H9 (cell line): ENCODE measurements at regions not wholly inside any gene's neighbourhood (a gene's known extent, or its start where the extent isn't known, plus 50 kb on each side); places are given as distances from the start of the nearest gene placed in this dataset.

Experiments
- DNase-seq: peaks from one replicate; pipeline ENCODE4 v3.0.0-alpha.2; 2017
- H2AFZ ChIP-seq: one replicate; pipeline ENCODE4 v1.6.1; 2013; ENCODE audit warnings: mild to moderate bottlenecking, low read length, control low read depth, moderate library complexity
- H2AK5ac ChIP-seq: 2 replicates; pipeline ENCODE4 v1.6.1; 2013; ENCODE audit warnings: low read length, control low read depth, mixed read lengths; ENCODE audit not compliant: insufficient read length
- H2BK120ac ChIP-seq: one replicate; pipeline ENCODE4 v1.6.1; 2013; ENCODE audit warnings: low read depth, mild to moderate bottlenecking, low read length, control low read depth, inconsistent platforms; ENCODE audit not compliant: poor library complexity, severe bottlenecking
- H2BK12ac ChIP-seq: 2 replicates; pipeline ENCODE4 v1.6.1; 2013; ENCODE audit warnings: low read length, control low read depth, mixed read lengths, low read depth; ENCODE audit not compliant: insufficient read length
- H2BK15ac ChIP-seq: 2 replicates; pipeline ENCODE4 v1.6.1; 2013; ENCODE audit warnings: low read depth, low read length, control low read depth
- H2BK20ac ChIP-seq: one replicate; pipeline ENCODE4 v1.6.1; 2013; ENCODE audit warnings: low read depth, mild to moderate bottlenecking, low read length, control low read depth, inconsistent platforms; ENCODE audit not compliant: poor library complexity, severe bottlenecking
- H2BK5ac ChIP-seq: 2 replicates; pipeline ENCODE4 v1.6.1; 2013; ENCODE audit warnings: low read length, control low read depth, mixed read lengths; ENCODE audit not compliant: insufficient read length
- H3K14ac ChIP-seq: 2 replicates; pipeline ENCODE4 v1.6.1; 2013; ENCODE audit warnings: low read length, control low read depth; ENCODE audit not compliant: insufficient read depth
- H3K18ac ChIP-seq: 2 replicates; pipeline ENCODE4 v1.6.1; 2013; ENCODE audit warnings: low read depth, mild to moderate bottlenecking, mixed read lengths, low read length, control low read depth; ENCODE audit not compliant: insufficient read length
- H3K23ac ChIP-seq: 2 replicates; pipeline ENCODE4 v1.6.1; 2013; ENCODE audit warnings: low read length, control low read depth, mixed read lengths, low read depth; ENCODE audit not compliant: insufficient read length
- H3K23me2 ChIP-seq: 2 replicates; pipeline ENCODE4 v1.6.1; 2013; ENCODE audit warnings: low read depth, mild to moderate bottlenecking, mixed read lengths, low read length, control low read depth; ENCODE audit not compliant: insufficient read length, poor library complexity, severe bottlenecking
- H3K27ac ChIP-seq: 2 replicates; pipeline ENCODE4 v1.5.1; 2013; ENCODE audit warnings: low read length, control low read depth, mixed read lengths, low read depth; ENCODE audit not compliant: insufficient read length
- H3K27me3 ChIP-seq: 2 replicates; pipeline ENCODE4 v1.6.1; 2013; ENCODE audit warnings: low read length, control low read depth, inconsistent platforms; ENCODE audit not compliant: insufficient read depth
- H3K4ac ChIP-seq: 2 replicates; pipeline ENCODE4 v1.6.1; 2013; ENCODE audit warnings: low read depth, mild to moderate bottlenecking, control low read depth, inconsistent platforms, low read length, moderate library complexity
- H3K4me1 ChIP-seq: 2 replicates; pipeline ENCODE4 v1.6.1; 2013; ENCODE audit warnings: low read length, control low read depth, inconsistent platforms; ENCODE audit not compliant: insufficient read depth
- H3K4me2 ChIP-seq: 2 replicates; pipeline ENCODE4 v1.6.1; 2013; ENCODE audit warnings: low read length, control low read depth, mixed read lengths; ENCODE audit not compliant: insufficient read length, insufficient read depth
- H3K56ac ChIP-seq: 2 replicates; pipeline ENCODE4 v1.6.1; 2013; ENCODE audit warnings: low read depth, mild to moderate bottlenecking, mixed read lengths, low read length, control low read depth; ENCODE audit not compliant: insufficient read length
- H3K79me1 ChIP-seq: 2 replicates; pipeline ENCODE4 v1.6.1; 2013; ENCODE audit warnings: low read depth, mild to moderate bottlenecking, moderate library complexity, low read length, control low read depth, inconsistent platforms; ENCODE audit not compliant: insufficient read depth, poor library complexity, severe bottlenecking
- H3K79me2 ChIP-seq: 2 replicates; pipeline ENCODE4 v1.6.1; 2013; ENCODE audit warnings: low read length, control low read depth, inconsistent platforms; ENCODE audit not compliant: insufficient read depth
- H3K9ac ChIP-seq: 2 replicates; pipeline ENCODE4 v1.6.1; 2013; ENCODE audit warnings: low read length, control low read depth, mixed read lengths; ENCODE audit not compliant: insufficient read length; ENCODE audit errors: extremely low read depth
- H3K9me3 ChIP-seq: one replicate; pipeline ENCODE4 v1.6.1; 2013; ENCODE audit warnings: low read depth, low read length, inconsistent platforms; ENCODE audit not compliant: control insufficient read depth
- H3T11ph ChIP-seq: one replicate; pipeline ENCODE4 v1.6.1; 2013; ENCODE audit warnings: mild to moderate bottlenecking, low read length, control low read depth, inconsistent platforms
- H4K20me1 ChIP-seq: one replicate; pipeline ENCODE4 v1.6.1; 2013; ENCODE audit not compliant: control insufficient read depth, insufficient read length, insufficient read depth
- H4K5ac ChIP-seq: 2 replicates; pipeline ENCODE4 v1.6.1; 2013; ENCODE audit warnings: low read depth, mild to moderate bottlenecking, mixed read lengths, low read length, control low read depth; ENCODE audit not compliant: insufficient read length
- H4K8ac ChIP-seq: replicated peaks from 2 replicates; pipeline ENCODE4 v1.6.1; 2013; ENCODE audit warnings: low read length, control low read depth, mixed read lengths, low read depth; ENCODE audit not compliant: insufficient read length
- H4K91ac ChIP-seq: 2 replicates; pipeline ENCODE4 v1.6.1; 2013; ENCODE audit warnings: low read depth, mild to moderate bottlenecking, moderate library complexity, mixed read lengths, low read length, control low read depth; ENCODE audit not compliant: insufficient read length
- H3K27ac Mint-ChIP-seq, 3 experiments: 2 replicates in 2 of 3; 3 replicates in 1 of 3; pipeline ENCODE4 v1.8.0; 2020 to 2021; ENCODE audit warnings: mixed read lengths in 3 of 3, mild to moderate bottlenecking in 1 of 3, moderate library complexity in 1 of 3
- H3K27me3 Mint-ChIP-seq: 2 replicates; pipeline ENCODE4 v1.8.0; 2021; ENCODE audit warnings: low read depth, mild to moderate bottlenecking, moderate library complexity, mixed read lengths
- H3K36me3 Mint-ChIP-seq, 3 experiments: 2 replicates in 2 of 3; 3 replicates in 1 of 3; pipeline ENCODE4 v1.8.0; 2020 to 2021; ENCODE audit warnings: low read depth in 3 of 3, mixed read lengths in 3 of 3; ENCODE audit not compliant: insufficient read depth in 1 of 3
- H3K4me1 Mint-ChIP-seq, 2 experiments: 2 replicates each; pipeline ENCODE4 v1.8.0; 2020; ENCODE audit warnings: mixed read lengths in 2 of 2
- H3K4me3 Mint-ChIP-seq, 2 experiments: 2 replicates in 1 of 2; 3 replicates in 1 of 2; pipeline ENCODE4 v1.8.0; 2020 to 2021; ENCODE audit warnings: mild to moderate bottlenecking in 2 of 2, mixed read lengths in 2 of 2, moderate library complexity in 1 of 2
- H3K9me3 Mint-ChIP-seq, 2 experiments: 2 replicates in 1 of 2; 3 replicates in 1 of 2; pipeline ENCODE4 v1.8.0; 2020; ENCODE audit warnings: mild to moderate bottlenecking in 2 of 2, mixed read lengths in 2 of 2, moderate library complexity in 1 of 2
- WGBS: extraction: QIAGEN DNeasy Blood & Tissue Kit; methylation state at CpG from one replicate; pipeline ENCODE4 v1.1.7; 2013; ENCODE audit warnings: missing lambda C conversion rate, low lambda C conversion rate, mixed read lengths; ENCODE audit not compliant: insufficient read length; ENCODE audit errors: extremely low coverage; 5-methylcytosine and 5-hydroxymethylcytosine counted together
- TF ChIP-seq, protein P1 (sequence below): fragments of 200-600 bp; sonication (generic); conservative IDR thresholded peaks from 3 replicates; pipeline ENCODE4 v1.8.0; 2021; ENCODE audit warnings: antibody characterized with exemption, mild to moderate bottlenecking

- Histone ChIP-seq H3K4ac (no peak overlapping the region), H3K18ac (no peak overlapping the region), H3K79me2 (no peaks in the 10 kb centered on the region), H2BK5ac (no peak overlapping the region), H3K56ac (no peak overlapping the region), H3K27ac (no peak overlapping the region), H2BK12ac (no peak overlapping the region), H3K9ac (no peak overlapping the region), H2BK15ac (no peak overlapping the region), H3K27me3 (no peaks in the 10 kb centered on the region), H3K14ac (no peak overlapping the region), H4K8ac (no peak overlapping the region), H3K79me1 (no peaks in the 10 kb centered on the region), H2BK120ac (no peak overlapping the region), H2BK20ac (no peak overlapping the region), H4K5ac (no peak overlapping the region), H3K23me2 (no peaks in the 10 kb centered on the region), H3K4me1 (no peaks in the 10 kb centered on the region; the same call in 1 of the 2 replicates), H3T11ph (no peak overlapping the region), H4K91ac (no peak overlapping the region), H3K23ac (no peak overlapping the region), H2AFZ (no peak overlapping the region), H4K20me1 (no peaks in the 10 kb centered on the region), H3K9me3 (no peaks in the 10 kb centered on the region), H3K4me2 (no peak overlapping the region), H2AK5ac (no peak overlapping the region)
- TF ChIP-seq, protein P1, sequence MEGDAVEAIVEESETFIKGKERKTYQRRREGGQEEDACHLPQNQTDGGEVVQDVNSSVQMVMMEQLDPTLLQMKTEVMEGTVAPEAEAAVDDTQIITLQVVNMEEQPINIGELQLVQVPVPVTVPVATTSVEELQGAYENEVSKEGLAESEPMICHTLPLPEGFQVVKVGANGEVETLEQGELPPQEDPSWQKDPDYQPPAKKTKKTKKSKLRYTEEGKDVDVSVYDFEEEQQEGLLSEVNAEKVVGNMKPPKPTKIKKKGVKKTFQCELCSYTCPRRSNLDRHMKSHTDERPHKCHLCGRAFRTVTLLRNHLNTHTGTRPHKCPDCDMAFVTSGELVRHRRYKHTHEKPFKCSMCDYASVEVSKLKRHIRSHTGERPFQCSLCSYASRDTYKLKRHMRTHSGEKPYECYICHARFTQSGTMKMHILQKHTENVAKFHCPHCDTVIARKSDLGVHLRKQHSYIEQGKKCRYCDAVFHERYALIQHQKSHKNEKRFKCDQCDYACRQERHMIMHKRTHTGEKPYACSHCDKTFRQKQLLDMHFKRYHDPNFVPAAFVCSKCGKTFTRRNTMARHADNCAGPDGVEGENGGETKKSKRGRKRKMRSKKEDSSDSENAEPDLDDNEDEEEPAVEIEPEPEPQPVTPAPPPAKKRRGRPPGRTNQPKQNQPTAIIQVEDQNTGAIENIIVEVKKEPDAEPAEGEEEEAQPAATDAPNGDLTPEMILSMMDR, result no peak
- Mint-ChIP-seq H3K27ac (no peak overlapping the region), H3K9me3 (peaks cover 6 to 11% of the 10 kb centered on the region in 2 experiments), H3K4me3 (no peak overlapping the region), H3K4me1 (peaks cover 15 to 23% of the 10 kb centered on the region in 2 experiments), H3K36me3 (peaks cover 0 to 10% (median 5%) of the 10 kb centered on the region in 3 experiments; a peak in 4 of 7 replicates), H3K27me3 (peaks cover 7% of the 10 kb centered on the region)
- no CpG with 5 or more reads among the region's 3 CpGs for WGBS
- DNase-seq, result no peak
Observed at GRCh38 chr17:72534776-72535175, 414.0 kb downstream of the SOX9 start.
